HG03103 (cell line): ENCODE measurements at regions not wholly inside any gene's neighbourhood (a gene's known extent, or its start where the extent isn't known, plus 50 kb on each side); places are given as distances from the start of the nearest gene placed in this dataset.
"Not testable (repeated sequence)": the region's sequence is repeated elsewhere in the genome, so short reads cannot be mapped to it uniquely, and the experiment has no call there.

Experiments
- ATAC-seq: cut with Tn5 transposase; IDR thresholded peaks from one replicate; pipeline ENCODE4 v1.9.1; 2021; ENCODE audit warnings: low read depth; ENCODE audit not compliant: unreplicated experiment

- ATAC-seq: no peak
Observed at GRCh38 chr5:74501674-74502478, 138.7 kb downstream of the ENC1 start.

GRCh38 chr5:74500110-74500917, 140.2 kb downstream of the ENC1 start:
- no peak for ATAC-seq

- ATAC-seq: no peak
Observed at GRCh38 chr5:74499256-74500050, 141.1 kb downstream of the ENC1 start.

GRCh38 chr5:74497706-74498105, 142.8 kb downstream of the ENC1 start:
- ATAC-seq: no peak

GRCh38 chr5:74493411-74493810, 147.1 kb downstream of the ENC1 start:
- no peak for ATAC-seq

GRCh38 chr5:74492230-74492629, 148.3 kb downstream of the ENC1 start:
- no peak for ATAC-seq

- no peak for ATAC-seq
Observed at GRCh38 chr5:74491586-74491985, 148.9 kb downstream of the ENC1 start.

- peak; percentile 96 for ATAC-seq
Observed at GRCh38 chr5:74490814-74491213, 149.7 kb downstream of the ENC1 start.

- ATAC-seq: no peak
Observed at GRCh38 chr5:74482990-74483389, 157.5 kb downstream of the ENC1 start.

- no peak for ATAC-seq
Observed at GRCh38 chr5:74482523-74482922, 158.0 kb downstream of the ENC1 start.

GRCh38 chr5:74481357-74481756, 159.2 kb downstream of the ENC1 start:
- not testable (repeated sequence) for ATAC-seq

GRCh38 chr5:74480201-74480600, 160.3 kb downstream of the ENC1 start:
- no peak for ATAC-seq

GRCh38 chr5:74478328-74478727, 162.2 kb downstream of the ENC1 start:
- ATAC-seq: no peak

GRCh38 chr5:74477761-74478160, 162.8 kb downstream of the ENC1 start:
- ATAC-seq: no peak

GRCh38 chr5:74476819-74477453, 163.6 kb downstream of the ENC1 start:
- ATAC-seq: no peak

GRCh38 chr5:74476046-74476818, 164.3 kb downstream of the ENC1 start:
- no peak for ATAC-seq

GRCh38 chr5:74471875-74472274, 168.7 kb downstream of the ENC1 start:
- ATAC-seq: no peak

- ATAC-seq: no peak
Observed at GRCh38 chr5:74469234-74469994, 171.1 kb downstream of the ENC1 start.

GRCh38 chr5:74468421-74468820, 172.1 kb downstream of the ENC1 start:
- ATAC-seq: no peak
